GM19452 (cell line): ENCODE measurements at regions not wholly inside any gene's neighbourhood (a gene's known extent, or its start where the extent isn't known, plus 50 kb on each side); places are given as distances from the start of the nearest gene placed in this dataset.
"Not testable (repeated sequence)": the region's sequence is repeated elsewhere in the genome, so short reads cannot be mapped to it uniquely, and the experiment has no call there.

Source experiments
- ATAC-seq: cut with Tn5 transposase; IDR thresholded peaks from one replicate; pipeline ENCODE4 v1.9.1; 2021; ENCODE audit not compliant: unreplicated experiment

- no peak for ATAC-seq
Measured at GRCh38 chr6:167661552-167662044, 165.1 kb upstream of the AFDN start.

GRCh38 chr6:167662075-167662880, 164.4 kb upstream of the AFDN start:
- ATAC-seq, result no peak

DNA sequence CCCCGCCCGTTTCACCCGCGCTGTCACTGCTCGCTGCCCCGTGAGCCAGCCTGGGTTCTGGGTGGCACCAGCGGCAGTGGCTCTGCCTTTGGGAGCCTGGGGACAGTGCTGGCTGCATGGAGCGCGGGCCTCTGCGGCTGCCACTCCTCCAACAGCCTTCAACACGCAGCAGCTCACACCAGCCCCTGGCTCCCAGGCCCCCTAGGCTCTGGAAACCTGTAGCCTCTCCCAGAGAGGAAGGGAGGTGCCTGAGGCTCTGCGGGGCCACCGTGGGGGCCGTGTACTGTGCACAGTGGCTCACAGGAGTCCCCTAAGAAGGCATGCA, 163.9 kb upstream of the AFDN start:
- ATAC-seq, result no peak

- no peak for ATAC-seq
Measured at GRCh38 chr6:167663316-167663715, 163.4 kb upstream of the AFDN start.

GRCh38 chr6:167663784-167664443, 162.8 kb upstream of the AFDN start:
- ATAC-seq, result no peak

DNA sequence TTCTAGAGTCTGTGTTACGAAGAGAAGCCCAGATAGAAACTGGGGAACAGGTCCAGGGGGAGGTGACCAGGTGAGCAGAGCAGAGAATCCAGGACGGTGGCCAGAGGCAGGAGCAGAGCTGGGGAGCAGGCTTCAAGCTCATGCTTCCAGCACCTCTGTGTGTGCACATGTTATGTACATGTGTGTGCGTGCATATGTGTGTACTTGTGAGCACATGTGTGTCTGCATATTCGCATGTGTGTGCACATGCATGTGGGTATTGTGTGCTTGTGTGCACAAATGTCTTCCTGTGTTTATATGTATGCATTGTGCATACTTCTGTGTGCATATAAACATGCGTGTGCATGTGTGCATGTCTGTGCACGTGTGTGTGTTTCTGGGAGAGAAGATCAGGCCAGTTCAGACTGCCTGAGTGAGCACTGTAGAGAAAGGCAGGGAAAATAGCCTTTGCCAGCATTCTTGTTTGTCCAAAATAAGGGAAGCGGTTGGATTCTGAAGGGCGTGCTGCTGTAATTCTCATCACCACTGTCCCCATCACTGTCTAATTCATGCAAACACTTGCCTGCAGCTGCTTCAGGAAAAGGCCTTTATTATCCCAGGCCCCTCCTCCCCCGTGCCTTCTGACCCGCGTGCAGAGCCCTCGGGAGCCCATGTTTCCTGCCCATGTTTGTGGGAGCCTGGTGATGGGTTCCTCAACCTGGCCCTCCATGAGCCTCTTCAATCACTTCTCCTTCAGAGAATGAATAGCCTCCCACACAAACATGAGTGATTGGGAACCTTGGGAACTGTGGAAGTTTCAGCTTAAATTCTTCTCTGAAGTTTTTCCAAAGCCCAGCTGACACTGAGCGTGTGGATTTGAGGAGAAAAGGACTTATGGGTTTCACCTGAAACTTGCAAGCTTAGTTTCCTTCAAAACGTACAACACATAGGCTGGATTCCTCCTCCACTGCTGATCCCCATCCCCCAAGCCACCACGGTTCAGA, 161.7 kb upstream of the AFDN start:
- no peak for ATAC-seq

- ATAC-seq, result no peak
Measured at GRCh38 chr6:167665698-167666330, 160.9 kb upstream of the AFDN start.

DNA sequence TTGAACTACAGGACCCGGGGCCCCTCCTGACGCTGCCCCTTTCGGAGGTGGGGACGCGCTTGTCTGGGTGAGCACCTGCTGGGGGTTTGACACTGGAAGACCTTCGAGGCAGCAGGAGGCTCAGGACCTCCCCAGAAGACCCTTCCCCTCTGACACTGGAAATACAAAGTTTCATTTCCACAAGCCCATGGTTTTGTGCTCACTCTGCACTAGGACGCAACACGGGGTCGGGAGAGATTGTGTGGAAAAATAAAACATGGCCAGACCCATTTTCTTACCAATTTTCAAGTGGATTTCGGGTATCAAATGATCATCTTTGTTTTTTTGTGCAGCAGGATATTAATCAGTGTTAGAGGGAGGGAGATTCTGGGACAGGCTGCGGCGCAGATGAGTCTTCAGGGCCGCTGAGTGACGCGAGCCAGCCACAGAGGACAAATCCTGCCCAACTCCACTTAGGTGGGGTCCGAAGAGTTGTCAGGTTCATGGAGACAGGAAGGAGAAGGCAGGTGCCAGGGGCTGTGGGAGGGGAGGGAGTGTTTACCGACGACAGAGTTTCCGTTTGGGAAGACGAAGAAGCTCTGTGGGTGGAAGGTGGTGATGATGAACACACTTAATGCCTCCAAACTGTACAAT, 160.0 kb upstream of the AFDN start:
- no peak for ATAC-seq

DNA sequence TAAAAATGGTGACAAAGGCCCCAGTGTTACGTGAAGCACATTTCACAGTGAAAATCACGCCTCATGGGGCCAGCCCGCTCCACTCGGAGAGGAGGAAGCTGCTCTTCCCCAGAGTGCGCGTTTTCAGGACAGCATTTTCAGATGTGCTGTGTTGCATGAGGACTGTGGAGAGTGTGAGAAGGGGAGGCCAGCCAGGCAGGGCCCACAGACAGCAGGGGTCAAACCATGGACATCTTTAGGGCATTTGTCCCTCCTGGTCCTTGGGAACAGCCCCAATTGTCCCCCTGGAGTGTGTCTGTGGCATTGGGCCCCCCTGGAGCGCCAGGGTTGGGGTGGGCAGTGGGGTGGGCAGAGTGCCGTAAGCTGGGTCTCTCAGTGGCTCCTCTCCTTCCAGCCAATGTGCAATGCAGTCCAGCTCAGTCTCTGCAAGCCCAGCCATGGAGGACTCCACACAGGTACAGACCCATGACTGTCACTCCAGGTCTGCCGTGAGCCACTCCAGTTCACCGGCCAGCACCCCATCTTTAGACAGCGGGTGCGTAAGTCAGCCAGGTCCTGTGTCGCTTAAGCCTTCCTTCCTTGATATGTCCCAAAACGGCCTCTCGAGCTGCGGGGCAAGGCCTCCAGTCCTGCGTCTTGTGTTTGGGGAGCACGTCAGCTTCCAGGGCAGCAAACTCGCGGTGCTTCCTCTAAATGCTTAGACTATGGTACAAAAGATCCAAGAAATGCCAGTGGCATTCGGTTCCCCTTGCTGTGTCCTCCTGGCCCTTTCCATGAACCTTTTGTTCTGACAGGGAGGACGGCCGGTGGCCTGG, 159.3 kb upstream of the AFDN start:
- no peak for ATAC-seq

DNA sequence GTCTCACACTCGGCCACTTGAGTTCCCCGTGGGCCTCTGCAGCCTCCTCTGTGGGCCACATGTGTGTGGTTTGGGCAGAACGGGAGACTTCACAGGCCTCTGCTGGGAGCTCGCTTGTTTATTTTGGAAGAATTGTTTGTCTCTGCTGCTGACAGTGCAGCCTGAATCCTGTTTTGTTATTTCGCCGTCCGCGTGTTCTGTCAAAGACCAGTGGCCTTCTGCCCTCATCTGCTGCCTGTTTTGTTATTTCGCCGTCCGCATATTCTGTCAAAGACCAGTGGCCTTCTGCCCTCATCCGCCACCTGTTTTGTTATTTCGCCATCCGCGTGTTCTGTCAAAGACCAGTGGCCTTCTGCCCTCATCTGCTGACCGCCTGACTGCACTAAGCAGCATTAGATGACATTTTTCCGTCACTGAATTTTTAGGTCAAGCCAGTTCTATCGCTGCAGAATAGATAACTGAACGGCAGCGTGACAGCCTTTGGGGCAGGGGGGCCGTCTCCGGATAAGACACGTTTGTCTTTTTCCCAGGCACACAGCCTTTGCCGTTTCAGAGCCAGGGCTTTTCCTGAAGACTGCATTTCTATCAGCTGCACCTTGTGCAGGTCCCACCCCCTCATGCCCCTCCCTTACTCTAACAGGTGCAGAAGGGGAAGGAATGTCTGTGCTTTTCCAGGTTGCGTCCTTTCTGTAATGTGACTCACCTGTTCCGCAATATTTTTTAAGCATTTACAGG, 158.5 kb upstream of the AFDN start:
- no peak for ATAC-seq

GRCh38 chr6:167668754-167669552, 157.8 kb upstream of the AFDN start:
- no peak for ATAC-seq

DNA sequence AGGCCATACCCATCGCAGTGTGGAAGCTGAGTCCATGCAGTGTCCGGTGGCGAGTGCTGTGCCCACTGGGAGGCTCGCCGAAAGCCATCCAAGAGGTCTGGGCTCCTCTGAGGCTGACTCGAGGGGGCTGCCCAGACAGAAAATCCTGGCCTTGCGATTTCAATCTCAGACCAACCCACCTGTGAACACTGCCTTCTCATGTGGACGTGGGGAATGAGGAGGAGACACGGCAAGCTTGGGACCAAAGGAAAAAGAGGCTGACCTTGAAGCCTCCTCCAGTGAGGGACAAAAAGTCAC, 157.2 kb upstream of the AFDN start:
- no peak for ATAC-seq

- ATAC-seq, result no peak
Measured at GRCh38 chr6:167669870-167670802, 156.6 kb upstream of the AFDN start.

DNA sequence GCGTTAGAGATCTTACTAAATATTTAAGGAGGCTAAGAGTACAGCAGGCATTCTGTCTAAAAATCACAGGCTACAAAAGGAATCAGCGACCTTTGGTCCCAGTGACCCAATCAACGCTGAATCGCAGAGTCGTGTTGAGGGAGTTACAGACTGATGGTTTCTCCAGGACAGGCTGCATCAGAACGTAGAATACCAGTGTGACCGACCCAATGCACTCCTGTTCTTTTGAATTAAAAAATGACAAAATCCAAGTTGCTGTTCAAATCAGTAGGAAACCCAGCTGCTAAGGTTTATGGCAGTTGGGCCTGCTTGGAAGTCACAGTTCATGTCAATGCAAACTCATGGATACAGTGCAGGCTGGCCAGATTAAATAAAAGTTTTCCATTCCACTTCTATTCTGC, 155.8 kb upstream of the AFDN start:
- no peak for ATAC-seq

DNA sequence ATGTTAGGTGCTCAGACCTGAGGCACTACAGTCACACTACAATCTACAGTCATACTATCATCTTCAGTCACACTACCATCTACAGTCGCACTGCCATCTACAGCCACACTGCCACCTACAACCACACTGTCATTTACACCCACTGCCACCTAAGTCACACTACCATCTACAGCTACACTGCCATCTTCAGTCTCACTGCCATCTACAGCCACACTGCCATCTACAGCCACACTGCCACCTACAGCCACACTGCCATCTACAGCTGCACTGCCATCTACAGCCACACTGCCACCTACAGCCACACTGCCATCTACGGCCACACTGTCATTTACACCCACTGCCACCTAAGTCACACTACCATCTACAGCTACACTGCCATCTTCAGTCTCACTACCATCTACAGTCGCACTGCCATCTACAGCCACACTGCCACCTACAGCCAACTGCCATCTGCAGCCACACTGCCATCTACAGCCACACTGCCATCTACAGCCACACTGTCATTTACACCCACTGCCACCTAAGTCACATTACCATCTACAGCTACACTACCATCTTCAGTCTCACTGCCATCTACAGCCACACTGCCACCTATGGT, 155.2 kb upstream of the AFDN start:
- ATAC-seq, result not testable (repeated sequence)

GRCh38 chr6:167671977-167672687, 154.6 kb upstream of the AFDN start:
- no peak for ATAC-seq
